ENCODE measurements at regions not wholly inside any gene's neighbourhood (a gene's known extent, or its start where the extent isn't known, plus 50 kb on each side); places are given as distances from the start of the nearest gene placed in this dataset.

- TF ChIP-seq CTCF (conservative IDR thresholded peaks at IDR 0.05): no peak
- H3K27me3 Mint-ChIP-seq (ENCODE audit: low read depth): no peaks in the 10 kb centered on the region
- no peaks in the 10 kb centered on the region for H3K4me1 Mint-ChIP-seq
- H3K4me3 Mint-ChIP-seq: no peak overlapping the region
- DNase-seq (ENCODE audit: low read depth, low spot score): no peak
- no peaks in the 10 kb centered on the region for H3K36me3 Mint-ChIP-seq (ENCODE audit: low read depth)
- H3K27ac Mint-ChIP-seq (ENCODE audit: unreplicated experiment): no peak overlapping the region
- peaks cover 8% of the 10 kb centered on the region for H3K9me3 Mint-ChIP-seq
These were observed 1109.8 kb upstream of the AUTS2 start for GRCh38 chr7:68488341-68489060.

- peaks cover 10% of the 10 kb centered on the region for H3K9me3 Mint-ChIP-seq
- no peaks in the 10 kb centered on the region for H3K4me1 Mint-ChIP-seq
- H3K27ac Mint-ChIP-seq (ENCODE audit: unreplicated experiment): no peak overlapping the region
- no peak for TF ChIP-seq CTCF (conservative IDR thresholded peaks at IDR 0.05)
- no peaks in the 10 kb centered on the region for H3K27me3 Mint-ChIP-seq (ENCODE audit: low read depth)
- H3K36me3 Mint-ChIP-seq (ENCODE audit: low read depth): no peaks in the 10 kb centered on the region
- DNase-seq (ENCODE audit: low read depth, low spot score): no peak
- H3K4me3 Mint-ChIP-seq: no peak overlapping the region
These were observed 1106.5 kb upstream of the AUTS2 start for GRCh38 chr7:68491523-68492358.

GRCh38 chr7:68492359-68492690 is 1106.0 kb upstream of the AUTS2 start:
- Mint-ChIP-seq H3K27me3 (ENCODE audit: low read depth) (no peaks in the 10 kb centered on the region), H3K4me1 (no peaks in the 10 kb centered on the region), H3K27ac (ENCODE audit: unreplicated experiment) (no peak overlapping the region), H3K9me3 (peaks cover 10% of the 10 kb centered on the region), H3K36me3 (ENCODE audit: low read depth) (no peaks in the 10 kb centered on the region), H3K4me3 (no peak overlapping the region)
- no peak for DNase-seq (ENCODE audit: low read depth, low spot score)
- no peak for TF ChIP-seq CTCF (conservative IDR thresholded peaks at IDR 0.05)

- H3K9me3 Mint-ChIP-seq: no peaks in the 10 kb centered on the region
- H3K27me3 Mint-ChIP-seq (ENCODE audit: low read depth): no peaks in the 10 kb centered on the region
- H3K4me3 Mint-ChIP-seq: no peak overlapping the region
- H3K36me3 Mint-ChIP-seq (ENCODE audit: low read depth): no peaks in the 10 kb centered on the region
- no peak for TF ChIP-seq CTCF (conservative IDR thresholded peaks at IDR 0.05)
- no peak overlapping the region for H3K27ac Mint-ChIP-seq (ENCODE audit: unreplicated experiment)
- H3K4me1 Mint-ChIP-seq: no peaks in the 10 kb centered on the region
- no peak for DNase-seq (ENCODE audit: low read depth, low spot score)
These were observed 1094.9 kb upstream of the AUTS2 start for GRCh38 chr7:68503400-68503799.

GRCh38 chr7:68504716-68505115 is 1093.6 kb upstream of the AUTS2 start:
- no peak overlapping the region for H3K4me3 Mint-ChIP-seq
- DNase-seq (ENCODE audit: low read depth, low spot score): no peak
- no peaks in the 10 kb centered on the region for H3K27me3 Mint-ChIP-seq (ENCODE audit: low read depth)

More at GRCh38 chr7:68504716-68505115, 1093.6 kb upstream of the AUTS2 start:
- no peak for TF ChIP-seq CTCF (conservative IDR thresholded peaks at IDR 0.05)
- Mint-ChIP-seq H3K9me3 (no peaks in the 10 kb centered on the region), H3K36me3 (ENCODE audit: low read depth) (no peaks in the 10 kb centered on the region), H3K27ac (ENCODE audit: unreplicated experiment) (no peak overlapping the region), H3K4me1 (no peaks in the 10 kb centered on the region)
